GM12891 (cell line): ENCODE measurements at regions not wholly inside any gene's neighbourhood (a gene's known extent, or its start where the extent isn't known, plus 50 kb on each side); places are given as distances from the start of the nearest gene placed in this dataset.

ENCODE experiments used
- DNase-seq: peaks from one replicate; pipeline ENCODE4 v3.0.0; 2011; ENCODE audit warnings: low spot score; ENCODE audit not compliant: insufficient read length
- FAIRE-seq: peaks from 2 replicates; lab custom pipeline; 2011; peaks lifted over from hg19 to GRCh38; lab: Jason Lieb, UNC
- PAX5 ChIP-seq: IDR thresholded peaks from 2 replicates; pipeline ENCODE4 v1.6.1; 2011; ENCODE audit warnings: low read length, moderate library complexity, mild to moderate bottlenecking; ENCODE audit not compliant: insufficient read depth, severe bottlenecking
- POLR2A ChIP-seq: IDR thresholded peaks from 2 replicates; pipeline ENCODE4 v1.6.1; 2011; ENCODE audit warnings: low read depth, low read length, control low read depth
- POLR2AphosphoS5 ChIP-seq: IDR thresholded peaks from 2 replicates; pipeline ENCODE4 v1.6.1; 2011; ENCODE audit warnings: low read depth, low read length, control low read depth
- POU2F2 ChIP-seq: IDR thresholded peaks from 2 replicates; pipeline ENCODE4 v1.6.1; 2011; ENCODE audit warnings: low read depth, mild to moderate bottlenecking, control low read depth, low read length, moderate library complexity
- SPI1 ChIP-seq: IDR thresholded peaks from 2 replicates; pipeline ENCODE4 v1.6.1; 2011; ENCODE audit warnings: low read depth, low read length, control low read depth
- TAF1 ChIP-seq: IDR thresholded peaks from 2 replicates; pipeline ENCODE4 v1.6.1; 2011; ENCODE audit warnings: low read depth, low read length, control low read depth

- no peak for DNase-seq
- TF ChIP-seq POLR2A = no peak
- TF ChIP-seq POLR2AphosphoS5 = no peak
- TF ChIP-seq PAX5 = no peak
- no peak for TF ChIP-seq TAF1
- no peak for TF ChIP-seq POU2F2
- TF ChIP-seq SPI1 = no peak
- FAIRE-seq = no peak
Observed at GRCh38 chr15:31151301-31152233, 50.0 kb upstream of the TRPM1 start.

GRCh38 chr15:31153531-31153930 lies 52.0 kb upstream of the TRPM1 start:
- FAIRE-seq = no peak
- no peak for DNase-seq
- TF ChIP-seq TAF1 (no peak), POLR2AphosphoS5 (no peak), PAX5 (no peak), POU2F2 (no peak)

- TF ChIP-seq PAX5 (no peak), TAF1 (no peak), POLR2A (no peak), SPI1 (no peak), POLR2AphosphoS5 (no peak), POU2F2 (no peak)
- FAIRE-seq (no peak), DNase-seq (no peak)
Observed at GRCh38 chr15:31155151-31155550, 53.6 kb upstream of the TRPM1 start.

DNA sequence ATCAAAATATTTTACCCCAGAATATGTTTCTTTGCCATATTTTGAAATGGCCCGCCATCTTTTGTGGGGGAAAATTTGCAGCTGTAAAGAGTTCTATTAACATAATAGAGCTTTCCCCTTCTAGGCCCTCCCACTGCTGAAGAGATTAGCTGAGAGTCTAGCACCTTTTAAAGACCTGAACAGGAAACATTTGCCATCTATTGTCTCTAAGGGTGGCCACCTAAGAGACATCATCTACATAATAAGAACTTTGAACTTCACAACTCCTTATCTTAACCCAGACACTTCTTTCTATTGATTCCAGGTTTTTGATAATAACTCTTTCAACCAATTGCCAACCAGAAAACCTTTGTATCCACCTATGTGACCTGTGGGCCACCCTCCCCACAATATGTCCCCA lies 54.7 kb upstream of the TRPM1 start:
- no peak for FAIRE-seq
- TF ChIP-seq SPI1 (no peak), TAF1 (no peak), POLR2A (no peak), POLR2AphosphoS5 (no peak), POU2F2 (no peak), PAX5 (no peak)
- DNase-seq = no peak

GRCh38 chr15:31156808-31157207 lies 55.3 kb upstream of the TRPM1 start:
- no peak for FAIRE-seq

DNA sequence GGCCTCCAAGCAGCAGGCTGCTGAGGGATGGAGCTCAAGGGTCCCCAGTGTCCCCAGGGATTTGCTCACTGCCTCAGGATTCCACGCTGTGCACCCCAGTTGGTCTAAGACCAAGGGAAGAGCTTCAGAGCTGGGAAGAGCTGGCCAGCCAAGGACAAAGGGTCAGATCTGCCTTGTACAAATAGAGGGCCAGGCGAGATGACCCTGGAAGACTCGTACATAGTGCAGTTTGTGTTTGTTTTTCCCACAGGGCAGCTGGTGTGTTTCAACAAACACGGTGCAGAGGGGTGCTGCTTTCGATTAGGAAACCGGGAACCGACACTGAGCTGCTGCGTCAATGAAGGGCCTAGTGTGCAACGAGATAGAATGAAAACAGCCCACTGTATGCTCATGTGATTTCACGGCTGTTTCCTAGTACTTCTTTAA lies 56.1 kb upstream of the TRPM1 start:
- FAIRE-seq = no peak
- TF ChIP-seq SPI1 (no peak), POLR2AphosphoS5 (no peak), TAF1 (no peak), PAX5 (no peak), POU2F2 (no peak), POLR2A (no peak)

More at GRCh38 chr15:31156808-31157207, 55.3 kb upstream of the TRPM1 start:
- DNase-seq = no peak
- TF ChIP-seq SPI1 (no peak), POLR2AphosphoS5 (no peak), POU2F2 (no peak), TAF1 (no peak), PAX5 (no peak), POLR2A (no peak)

DNA sequence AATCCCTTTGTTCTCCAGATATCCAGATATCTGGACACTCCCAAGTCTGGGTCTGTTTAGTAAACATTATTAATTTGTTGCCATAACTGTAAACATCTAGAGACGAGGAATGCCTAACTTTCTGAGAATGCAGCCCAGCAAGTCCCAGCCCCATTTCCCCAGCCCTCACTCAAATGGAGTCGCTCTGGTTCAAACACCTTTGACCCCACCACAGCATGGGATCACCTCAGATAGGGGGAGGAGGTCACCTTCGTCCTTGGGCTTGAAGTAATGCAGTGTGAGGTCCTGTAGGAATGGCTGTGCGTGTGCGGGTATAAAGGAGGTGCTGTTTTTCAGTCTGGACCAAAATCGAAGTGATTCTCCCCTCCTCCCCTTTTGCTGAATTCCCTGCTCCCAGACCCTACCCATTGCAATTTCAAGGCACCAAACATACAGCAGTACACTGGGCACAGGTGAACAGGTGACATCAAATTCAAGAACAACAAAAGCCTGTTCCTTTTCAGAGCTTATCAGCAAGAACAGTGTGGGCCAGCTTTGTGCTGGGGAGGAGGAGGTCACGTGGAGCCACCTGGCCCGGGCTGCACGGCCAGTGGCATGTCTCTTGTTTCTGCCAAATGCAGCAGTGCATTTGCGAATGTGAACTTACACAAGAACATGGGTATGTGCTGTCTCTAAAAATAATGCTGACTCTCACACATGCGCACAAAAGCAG lies 57.5 kb upstream of the TRPM1 start:
- TF ChIP-seq POU2F2 (no peak), SPI1 (no peak)
- DNase-seq (no peak), FAIRE-seq (no peak)

More for the DNA sequence above, 56.1 kb upstream of the TRPM1 start:
- DNase-seq = no peak

GRCh38 chr15:31159837-31160236 lies 58.3 kb upstream of the TRPM1 start:
- no peak for TF ChIP-seq SPI1
- TF ChIP-seq PAX5 = no peak
- TF ChIP-seq POLR2AphosphoS5 = no peak
- TF ChIP-seq POLR2A = no peak
- TF ChIP-seq POU2F2 = no peak
- no peak for TF ChIP-seq TAF1
- no peak for FAIRE-seq
- no peak for DNase-seq

DNA sequence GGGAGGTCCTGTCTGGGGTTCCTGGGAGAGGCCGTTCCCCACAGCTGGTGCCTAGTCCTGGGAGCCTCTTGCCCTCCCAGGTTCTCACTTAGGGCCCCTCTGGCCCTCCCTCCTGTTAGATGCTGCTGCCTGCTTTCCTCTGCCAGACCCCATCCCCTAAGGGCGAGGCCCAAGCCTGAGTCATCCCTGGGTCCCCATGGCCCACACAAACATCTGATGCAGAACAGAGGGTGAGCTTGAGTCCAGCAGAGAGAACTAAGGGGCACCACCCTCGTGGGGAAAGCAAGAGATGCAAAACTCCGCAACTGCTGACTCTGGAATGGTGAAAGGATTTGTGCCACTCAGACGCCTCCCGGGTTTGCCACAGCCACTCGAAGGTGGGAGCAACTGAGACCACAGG lies 58.8 kb upstream of the TRPM1 start:
- FAIRE-seq (no peak), DNase-seq (no peak)
- TF ChIP-seq SPI1 = no peak
- no peak for TF ChIP-seq POLR2AphosphoS5
- TF ChIP-seq PAX5 = no peak
- no peak for TF ChIP-seq POLR2A
- no peak for TF ChIP-seq TAF1
- no peak for TF ChIP-seq POU2F2
